ENCODE measurements at regions not wholly inside any gene's neighbourhood (a gene's known extent, or its start where the extent isn't known, plus 50 kb on each side); places are given as distances from the start of the nearest gene placed in this dataset.

GRCh38 chr14:71290301-71290700, 383.0 kb downstream of the PCNX1 start:
- TF ChIP-seq CTCF (IDR thresholded peaks at IDR 0.05) (no peak), POLR2AphosphoS5 (IDR thresholded peaks at IDR 0.05) (no peak), EP300 (IDR thresholded peaks at IDR 0.05) (no peak)

Measured in esophagus muscularis mucosa (tissue), 4 donors.